GM19395 (cell line): ENCODE measurements at regions not wholly inside any gene's neighbourhood (a gene's known extent, or its start where the extent isn't known, plus 50 kb on each side); places are given as distances from the start of the nearest gene placed in this dataset.
"Not testable (repeated sequence)": the region's sequence is repeated elsewhere in the genome, so short reads cannot be mapped to it uniquely, and the experiment has no call there.

Source experiments
- ATAC-seq: cut with Tn5 transposase; IDR thresholded peaks from one replicate; pipeline ENCODE4 v1.9.1; 2021; ENCODE audit warnings: mild to moderate bottlenecking, moderate library complexity; ENCODE audit not compliant: unreplicated experiment

- no peak for ATAC-seq
Measured at GRCh38 chr20:60160451-60161145, 202.4 kb downstream of the CDH26 start.

GRCh38 chr20:60167812-60168211 is 209.6 kb downstream of the CDH26 start:
- no peak for ATAC-seq

DNA sequence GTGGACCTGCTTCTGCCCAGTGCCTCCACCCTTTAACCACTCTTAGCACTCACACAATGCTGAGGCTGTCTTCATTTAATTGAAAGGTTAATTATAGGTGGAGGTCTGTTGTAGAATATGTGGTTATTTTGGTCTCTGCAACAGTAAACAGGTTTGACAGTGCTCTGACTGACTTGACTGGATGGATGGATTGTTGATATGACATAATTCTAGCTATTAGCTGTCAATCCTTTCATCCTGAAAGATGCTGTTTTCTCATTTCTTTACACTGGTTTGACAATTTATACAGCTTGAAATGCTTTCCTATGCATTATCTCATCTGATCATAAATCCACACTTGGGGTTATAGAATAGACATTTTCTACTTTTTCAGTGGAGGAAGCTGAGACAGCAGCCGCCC is 210.7 kb downstream of the CDH26 start:
- ATAC-seq: no peak

DNA sequence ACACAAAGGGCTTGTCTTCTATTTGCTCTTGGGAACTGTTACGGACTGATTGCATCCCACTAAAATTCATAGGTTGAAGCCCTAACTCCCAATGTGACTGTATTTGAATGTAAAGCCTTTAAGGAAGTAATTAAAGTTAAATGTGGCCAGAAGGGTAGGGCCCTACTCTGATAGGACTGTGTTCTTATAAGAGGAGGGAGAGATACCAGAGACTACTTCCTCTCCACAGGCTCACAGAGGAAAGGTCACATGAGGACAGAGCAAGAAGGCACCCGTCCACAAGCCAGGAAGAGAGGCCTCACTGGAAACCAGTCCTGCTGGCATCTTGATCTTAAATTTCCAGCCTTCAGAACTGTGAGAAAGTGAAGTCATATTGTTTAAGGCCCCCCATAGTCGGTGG is 211.9 kb downstream of the CDH26 start:
- ATAC-seq: no peak

DNA sequence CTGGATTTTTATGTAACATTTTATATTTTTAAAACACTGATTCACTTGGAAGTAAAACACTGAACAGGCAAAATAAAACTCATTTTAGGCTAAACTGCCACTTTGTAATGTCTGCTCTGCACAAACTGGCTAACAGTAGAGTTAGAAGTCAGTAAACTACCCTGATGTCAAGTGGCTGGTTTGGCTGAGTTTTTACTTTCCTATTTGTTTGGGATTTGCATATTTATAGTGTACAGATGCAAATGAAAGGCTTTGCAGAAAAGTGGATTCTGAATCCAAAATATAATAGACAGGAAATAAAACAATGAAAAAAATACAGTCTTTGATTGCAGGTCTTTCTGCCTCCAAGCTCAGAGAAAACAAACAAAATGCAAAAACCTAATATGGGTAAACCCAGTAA is 213.1 kb downstream of the CDH26 start:
- no peak for ATAC-seq

DNA sequence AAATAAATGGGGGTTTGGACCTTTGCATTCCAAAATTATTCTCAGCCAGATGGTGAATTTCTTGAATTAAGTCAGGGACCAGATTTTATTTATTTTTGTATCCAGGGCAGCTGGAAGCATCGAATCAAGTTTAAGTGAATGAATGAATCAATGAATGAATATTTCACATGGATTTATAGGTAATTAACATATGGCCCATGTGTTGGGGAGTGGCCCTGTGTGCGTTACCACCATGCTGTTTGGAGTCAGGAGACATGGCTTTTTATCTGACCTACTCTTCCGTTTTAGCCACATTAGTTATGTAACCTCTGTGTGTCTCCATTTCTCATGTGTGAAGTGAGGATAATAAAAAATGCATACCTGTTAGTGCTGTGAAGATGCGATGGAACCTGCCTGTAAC is 213.5 kb downstream of the CDH26 start:
- ATAC-seq: no peak

DNA sequence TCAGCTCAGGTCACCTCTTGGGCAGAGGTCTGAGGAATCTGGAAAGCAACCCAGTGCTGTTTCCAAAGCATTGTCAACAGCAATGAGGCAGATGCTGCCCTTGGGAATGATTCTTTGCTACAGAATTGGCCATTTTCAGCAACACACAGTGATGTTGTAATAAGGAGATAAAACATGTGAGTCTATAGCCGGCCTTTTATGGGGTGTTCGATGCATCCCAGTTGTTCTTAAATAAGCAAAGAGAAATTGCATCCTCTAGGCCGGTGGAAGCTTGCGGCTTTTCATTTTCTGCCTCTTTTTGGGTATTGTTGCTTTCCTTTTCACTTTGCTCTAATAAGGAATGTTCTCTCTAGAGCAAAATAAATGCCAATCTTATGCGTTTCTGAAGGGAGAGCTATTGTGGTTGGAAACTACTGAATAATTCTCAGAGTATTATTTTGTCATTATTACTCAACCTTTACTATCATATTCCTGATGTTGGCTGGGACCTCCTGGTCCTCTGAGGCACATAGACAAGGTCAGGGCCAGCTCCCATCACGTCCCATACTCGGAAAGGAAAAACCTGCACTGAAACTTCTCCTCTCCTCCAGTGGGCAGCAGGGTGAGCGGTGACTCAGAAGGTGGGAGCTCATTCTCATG is 214.2 kb downstream of the CDH26 start:
- ATAC-seq: no peak

- ATAC-seq: no peak
Measured at GRCh38 chr20:60177080-60177479, 218.9 kb downstream of the CDH26 start.

- ATAC-seq: no peak
Measured at GRCh38 chr20:60180986-60181385, 222.8 kb downstream of the CDH26 start.

DNA sequence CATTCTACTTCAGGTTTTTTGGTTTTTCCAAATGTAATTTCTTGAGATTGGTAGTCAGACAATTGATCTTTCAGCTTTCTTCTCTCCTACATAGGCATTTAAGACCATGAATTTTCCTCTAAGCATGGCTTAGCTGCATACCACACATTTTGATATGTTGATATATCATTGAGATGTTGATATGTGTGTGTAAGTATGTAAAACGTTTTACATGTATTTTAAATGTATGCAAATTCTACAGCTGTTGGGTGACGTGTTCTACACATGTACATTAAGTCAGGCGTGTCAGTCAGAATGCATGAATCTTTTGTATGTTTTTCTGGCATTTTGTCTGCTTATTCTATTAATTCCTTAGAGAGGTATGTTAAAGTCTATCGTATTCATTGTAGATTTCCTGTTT is 228.2 kb downstream of the CDH26 start:
- ATAC-seq: no peak

DNA sequence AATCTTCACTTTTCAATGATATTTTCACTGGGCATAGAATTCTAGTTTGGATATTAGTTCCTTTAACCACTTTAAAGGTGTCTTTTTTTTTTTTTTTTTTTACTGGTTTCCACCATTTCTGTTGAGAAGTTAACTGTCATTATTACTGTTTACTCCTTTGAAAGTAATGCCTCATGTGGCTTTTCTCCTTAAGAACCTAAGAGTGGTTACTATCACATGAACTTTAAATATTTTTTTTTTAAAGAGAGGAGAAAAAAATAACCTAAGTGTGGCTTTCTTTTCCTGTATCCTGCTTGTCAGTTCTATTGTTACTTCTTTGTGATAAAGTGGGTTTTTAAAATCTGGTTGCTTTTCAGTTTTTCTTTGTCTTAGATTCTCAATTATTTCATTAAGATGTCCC is 229.5 kb downstream of the CDH26 start:
- no peak for ATAC-seq

DNA sequence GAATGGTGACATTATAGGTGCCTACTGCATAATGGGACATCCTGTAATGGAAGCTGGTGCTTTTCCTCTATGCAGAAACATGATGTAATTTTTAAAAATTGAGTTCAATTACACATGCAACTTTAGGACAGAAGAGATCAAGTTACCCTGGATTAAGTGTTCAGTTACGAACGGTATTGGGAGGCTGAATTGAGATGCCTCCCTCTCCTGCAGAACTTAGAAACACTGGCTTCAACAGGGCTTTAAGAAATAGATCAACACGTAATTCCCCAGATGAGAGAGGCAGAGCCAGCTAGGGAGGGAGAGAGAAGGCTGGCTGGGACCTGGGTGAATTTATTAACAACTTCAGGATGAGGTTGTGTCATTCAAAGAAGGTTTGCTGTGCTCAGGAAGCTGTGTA is 232.8 kb downstream of the CDH26 start:
- no peak for ATAC-seq

- ATAC-seq: no peak
Measured at GRCh38 chr20:60192326-60192725, 234.1 kb downstream of the CDH26 start.

- not testable (repeated sequence) for ATAC-seq
Measured at GRCh38 chr20:60199132-60199531, 240.9 kb downstream of the CDH26 start.

GRCh38 chr20:60199866-60200265 is 241.6 kb downstream of the CDH26 start:
- ATAC-seq: no peak

DNA sequence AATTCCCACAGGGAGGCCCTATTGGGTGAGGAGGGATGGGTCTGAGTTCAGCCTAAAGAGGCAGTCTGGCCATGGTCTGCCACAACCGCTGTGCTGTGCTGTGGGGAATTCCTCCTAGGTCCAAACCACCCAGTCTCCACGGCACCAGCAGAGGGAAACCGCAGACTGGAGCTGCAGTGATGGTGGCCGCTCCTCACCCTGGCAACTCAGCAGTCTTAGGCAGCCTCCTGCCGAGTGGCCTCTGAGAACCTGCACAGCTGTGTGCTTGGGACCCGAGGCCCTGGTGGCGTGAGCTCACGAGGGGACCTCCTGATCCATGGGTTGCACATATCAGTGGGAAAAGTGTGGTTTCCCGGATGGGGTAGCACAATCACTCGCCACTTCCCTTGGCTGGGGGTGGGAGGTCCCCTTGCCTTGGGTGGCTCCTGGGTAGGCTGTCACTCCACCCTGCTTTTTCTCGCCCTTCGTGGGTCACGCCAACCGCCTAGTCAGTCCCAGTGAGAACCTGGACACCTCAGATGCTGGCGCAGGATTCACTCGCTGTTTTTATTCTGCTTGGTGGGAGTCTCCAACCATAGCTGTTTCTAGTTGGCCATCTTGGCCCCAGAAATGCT is 242.2 kb downstream of the CDH26 start:
- ATAC-seq: no peak

- ATAC-seq: no peak
Measured at GRCh38 chr20:60201198-60201835, 243.1 kb downstream of the CDH26 start.

- ATAC-seq: no peak
Measured at GRCh38 chr20:60202046-60202445, 243.8 kb downstream of the CDH26 start.

GRCh38 chr20:60203451-60203850 is 245.2 kb downstream of the CDH26 start:
- ATAC-seq: no peak

DNA sequence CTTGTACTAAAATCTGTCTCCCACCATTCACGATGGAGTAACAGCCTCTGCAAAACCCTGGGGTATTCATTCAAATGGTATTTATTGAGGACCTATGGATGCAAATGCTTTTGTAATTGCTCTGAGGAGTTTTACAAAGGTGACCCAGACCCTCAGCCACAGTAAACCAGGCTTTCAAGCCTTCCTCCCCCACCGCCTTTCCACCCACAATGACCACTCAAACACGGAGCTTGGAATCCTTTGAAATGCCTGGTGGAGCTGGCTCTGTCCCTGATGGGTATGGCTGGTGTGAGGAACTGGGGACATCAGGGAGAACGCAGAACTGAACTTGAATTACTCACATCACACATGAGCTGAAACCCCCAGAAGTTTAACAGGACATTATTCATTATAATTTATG is 246.4 kb downstream of the CDH26 start:
- no peak for ATAC-seq

DNA sequence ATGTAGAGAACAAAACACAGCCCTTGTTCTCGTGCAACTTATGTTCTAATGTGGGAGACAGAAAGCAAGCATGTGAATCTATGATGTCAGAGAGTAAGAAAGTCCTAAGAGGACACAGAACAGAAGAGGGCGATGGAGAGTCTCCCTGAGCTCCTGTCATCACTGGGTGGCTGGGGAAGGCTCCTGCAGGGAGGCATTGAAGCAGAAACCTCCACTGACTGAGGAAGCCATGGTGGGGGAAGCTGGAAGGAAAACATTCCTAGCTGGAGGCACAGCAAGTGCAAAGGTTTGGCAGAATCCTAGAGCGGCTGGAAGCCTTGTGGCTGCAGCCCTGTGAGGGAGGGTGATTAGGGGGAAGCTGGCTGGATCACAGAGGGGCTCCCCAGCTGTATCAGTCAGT is 248.0 kb downstream of the CDH26 start:
- ATAC-seq: no peak

GRCh38 chr20:60209048-60209447 is 250.8 kb downstream of the CDH26 start:
- ATAC-seq: no peak
